GM19324 (cell line): ENCODE measurements at regions not wholly inside any gene's neighbourhood (a gene's known extent, or its start where the extent isn't known, plus 50 kb on each side); places are given as distances from the start of the nearest gene placed in this dataset.

Source experiments
- ATAC-seq: cut with Tn5 transposase; IDR thresholded peaks from one replicate; pipeline ENCODE4 v1.9.1; 2021; ENCODE audit warnings: mild to moderate bottlenecking, moderate library complexity; ENCODE audit not compliant: unreplicated experiment, low FRiP score

GRCh38 chr4:126682250-126682649, 950.5 kb upstream of the INTU start:
- no peak for ATAC-seq

GRCh38 chr4:126686491-126686890, 946.3 kb upstream of the INTU start:
- ATAC-seq, result no peak

GRCh38 chr4:126687655-126688358, 945.0 kb upstream of the INTU start:
- no peak for ATAC-seq

GRCh38 chr4:126691797-126692196, 941.0 kb upstream of the INTU start:
- no peak for ATAC-seq

GRCh38 chr4:126697748-126698147, 935.0 kb upstream of the INTU start:
- ATAC-seq, result no peak

GRCh38 chr4:126698224-126698623, 934.5 kb upstream of the INTU start:
- no peak for ATAC-seq

GRCh38 chr4:126701756-126702155, 931.0 kb upstream of the INTU start:
- ATAC-seq, result no peak

GRCh38 chr4:126702747-126703146, 930.0 kb upstream of the INTU start:
- no peak for ATAC-seq

GRCh38 chr4:126705266-126705665, 927.5 kb upstream of the INTU start:
- no peak for ATAC-seq

GRCh38 chr4:126708716-126709115, 924.0 kb upstream of the INTU start:
- ATAC-seq, result no peak

- ATAC-seq, result no peak
These were observed 921.8 kb upstream of the INTU start for GRCh38 chr4:126710935-126711334.

- ATAC-seq, result no peak
These were observed 917.7 kb upstream of the INTU start for GRCh38 chr4:126715067-126715466.

- no peak for ATAC-seq
These were observed 917.1 kb upstream of the INTU start for GRCh38 chr4:126715681-126716080.

GRCh38 chr4:126718136-126718535, 914.6 kb upstream of the INTU start:
- no peak for ATAC-seq

GRCh38 chr4:126719852-126720251, 912.9 kb upstream of the INTU start:
- no peak for ATAC-seq

GRCh38 chr4:126725906-126726305, 906.9 kb upstream of the INTU start:
- ATAC-seq, result no peak

- ATAC-seq, result no peak
These were observed 905.3 kb upstream of the INTU start for GRCh38 chr4:126727461-126727860.

GRCh38 chr4:126731062-126731461, 901.7 kb upstream of the INTU start:
- ATAC-seq, result no peak

GRCh38 chr4:126733301-126733700, 899.5 kb upstream of the INTU start:
- ATAC-seq, result no peak

- ATAC-seq, result no peak
These were observed 898.3 kb upstream of the INTU start for GRCh38 chr4:126734465-126734864.

GRCh38 chr4:126735294-126736132, 897.2 kb upstream of the INTU start:
- ATAC-seq, result no peak

- ATAC-seq, result no peak
These were observed 896.6 kb upstream of the INTU start for GRCh38 chr4:126736133-126736518.
